Heart right ventricle (tissue), 16 donors: ENCODE measurements at regions not wholly inside any gene's neighbourhood (a gene's known extent, or its start where the extent isn't known, plus 50 kb on each side); places are given as distances from the start of the nearest gene placed in this dataset.

Source experiments
- ATAC-seq, 8 donors: fragments of 200-7000 bp; cut with Tn5 transposase; one replicate each; pipeline ENCODE4 v1.9.1; 2020; ENCODE audit warnings: mild to moderate bottlenecking in 8 of 8, moderate library complexity in 8 of 8, moderate number of reproducible peaks in 1 of 8
- DNase-seq, 2 donors: peaks; one replicate each; pipeline ENCODE4 v3.0.0-alpha.2; 2020
- H3K27ac ChIP-seq, 10 donors: fragments of 200-600 bp; sonication (generic) in 2 of 10; one replicate each; pipeline versions ENCODE4 v1.5.0 to v1.8.0; 2020 to 2022; ENCODE audit warnings: mild to moderate bottlenecking in 3 of 10
- H3K27me3 ChIP-seq, 7 donors: fragments of 200-600 bp; one replicate each; pipeline ENCODE4 v1.8.0; 2021 to 2022; ENCODE audit warnings: mild to moderate bottlenecking in 2 of 7
- H3K36me3 ChIP-seq, 9 donors: fragments of 200-600 bp; sonication (generic) in 1 of 9; one replicate each; pipeline versions ENCODE4 v1.5.0 to v1.8.0; 2020 to 2022; ENCODE audit warnings: mild to moderate bottlenecking in 2 of 9
- H3K4me1 ChIP-seq, 9 donors: fragments of 200-600 bp; sonication (generic) in 1 of 9; one replicate each; pipeline versions ENCODE4 v1.5.0 to v1.8.0; 2020 to 2022; ENCODE audit warnings: mild to moderate bottlenecking in 4 of 9
- H3K4me3 ChIP-seq, 10 donors: fragments of 200-600 bp; sonication (generic) in 2 of 10; one replicate each; pipeline versions ENCODE4 v1.5.0 to v1.8.0; 2020 to 2022; ENCODE audit warnings: mild to moderate bottlenecking in 7 of 10, moderate library complexity in 2 of 10
- H3K9me3 ChIP-seq, 11 donors: fragments of 200-600 bp in 10 of 11; sonication (generic) in 2 of 11; one replicate each; pipeline versions ENCODE4 v1.5.0 to v1.8.0; 2013 to 2022; ENCODE audit warnings: mild to moderate bottlenecking in 2 of 11, control low read depth in 1 of 11, moderate library complexity in 1 of 11
- WGBS, 2 donors: extraction: QIAGEN DNeasy Blood & Tissue Kit; methylation state at CpG; one replicate each; pipeline ENCODE4 v1.1.7; 2013; ENCODE audit warnings: inconsistent platforms in 1 of 2; 5-methylcytosine and 5-hydroxymethylcytosine counted together
- intact Hi-C, 10 donors: fragments of 100-400 bp; cut with DNase I; formaldehyde crosslinking; loops; one replicate each; pipeline versions ENCODE4 v1.11.1 to v1.14.2; 2022
- TF ChIP-seq, protein P1 (sequence below), 9 donors: fragments of 200-600 bp; sonication (generic) in 2 of 9; IDR thresholded peaks; one replicate each; pipeline versions ENCODE4 v1.5.0 to v1.8.0; 2021 to 2022; ENCODE audit warnings: antibody characterized with exemption in 9 of 9, mild to moderate bottlenecking in 5 of 9, moderate library complexity in 1 of 9
- donor health status: Arrhythmogenic right ventricular cardiomyopathy.
- donor health status: ischemic (EF 13 %, LVEDD 7.1; RV severe dilation, severe dysfunction).
- donor health status: healthy with polysubstance abuse.
- donor health status: DM: no; HTN: yes; CAD: no.
- donor health status: DM: no; HTN: no; CAD: no.
- donor health status: ischemic (EF 25% LVEDD 6.9; RV normal size, moderate dysfunction).
- donor health status: ischemic (EF 25% LVEDD 5.7; RV mildly dilated, moderate dysfunction).
- donor health status: healthy.
- donor health status: DM: yes; HTN: yes; CAD: no.
- donor health status: Ischemic cardiomyopathy.
- donor health status: ischemic (EF 35%, LVEDD 5.7; RV mildly dilated, moderate dysfunction).
- donor health status: nonischemic (EF 11% LVEDD 7.7; RV severe dilation, severe dysfunction).
- donor health status: DM: yes; HTN: yes; CAD: no.
- donor health status: PGD.
- donor health status: ischemic (EF 29% LVEDD 5.4; RV normal size, mild dysfunction).
- donor health status: nonischemic (EF 23%, LVEDD 6.1; RV moderate dilation, normal function).

DNA sequence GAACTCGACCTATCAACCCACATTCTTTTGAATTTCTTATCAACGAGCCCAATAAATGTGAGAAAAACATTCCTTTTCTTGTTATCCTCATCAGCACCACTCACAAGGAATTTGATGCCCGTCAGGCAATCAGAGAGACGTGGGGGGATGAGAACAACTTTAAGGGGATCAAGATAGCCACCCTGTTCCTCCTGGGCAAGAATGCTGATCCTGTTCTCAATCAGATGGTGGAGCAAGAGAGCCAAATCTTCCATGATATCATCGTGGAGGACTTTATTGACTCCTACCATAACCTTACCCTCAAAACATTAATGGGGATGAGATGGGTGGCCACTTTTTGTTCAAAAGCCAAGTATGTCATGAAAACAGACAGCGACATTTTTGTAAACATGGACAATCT lies 378.2 kb downstream of the STK39 start:
- TF ChIP-seq, protein P1, sequence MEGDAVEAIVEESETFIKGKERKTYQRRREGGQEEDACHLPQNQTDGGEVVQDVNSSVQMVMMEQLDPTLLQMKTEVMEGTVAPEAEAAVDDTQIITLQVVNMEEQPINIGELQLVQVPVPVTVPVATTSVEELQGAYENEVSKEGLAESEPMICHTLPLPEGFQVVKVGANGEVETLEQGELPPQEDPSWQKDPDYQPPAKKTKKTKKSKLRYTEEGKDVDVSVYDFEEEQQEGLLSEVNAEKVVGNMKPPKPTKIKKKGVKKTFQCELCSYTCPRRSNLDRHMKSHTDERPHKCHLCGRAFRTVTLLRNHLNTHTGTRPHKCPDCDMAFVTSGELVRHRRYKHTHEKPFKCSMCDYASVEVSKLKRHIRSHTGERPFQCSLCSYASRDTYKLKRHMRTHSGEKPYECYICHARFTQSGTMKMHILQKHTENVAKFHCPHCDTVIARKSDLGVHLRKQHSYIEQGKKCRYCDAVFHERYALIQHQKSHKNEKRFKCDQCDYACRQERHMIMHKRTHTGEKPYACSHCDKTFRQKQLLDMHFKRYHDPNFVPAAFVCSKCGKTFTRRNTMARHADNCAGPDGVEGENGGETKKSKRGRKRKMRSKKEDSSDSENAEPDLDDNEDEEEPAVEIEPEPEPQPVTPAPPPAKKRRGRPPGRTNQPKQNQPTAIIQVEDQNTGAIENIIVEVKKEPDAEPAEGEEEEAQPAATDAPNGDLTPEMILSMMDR (IDR thresholded peaks at IDR 0.05) = no peak
- no peaks in the 10 kb centered on the region for H3K36me3 ChIP-seq
- intact Hi-C loops = no loop called here
- no peak for DNase-seq
- no peaks in the 10 kb centered on the region for H3K9me3 ChIP-seq
- no peak overlapping the region for H3K4me3 ChIP-seq
- no peak overlapping the region for H3K27ac ChIP-seq
- no peaks in the 10 kb centered on the region for H3K4me1 ChIP-seq
- H3K27me3 ChIP-seq = no peaks in the 10 kb centered on the region
- WGBS, 2 donors = 61 to 73% methylated on average over 6 of the region's 6 CpGs
- ATAC-seq = no peak

DNA sequence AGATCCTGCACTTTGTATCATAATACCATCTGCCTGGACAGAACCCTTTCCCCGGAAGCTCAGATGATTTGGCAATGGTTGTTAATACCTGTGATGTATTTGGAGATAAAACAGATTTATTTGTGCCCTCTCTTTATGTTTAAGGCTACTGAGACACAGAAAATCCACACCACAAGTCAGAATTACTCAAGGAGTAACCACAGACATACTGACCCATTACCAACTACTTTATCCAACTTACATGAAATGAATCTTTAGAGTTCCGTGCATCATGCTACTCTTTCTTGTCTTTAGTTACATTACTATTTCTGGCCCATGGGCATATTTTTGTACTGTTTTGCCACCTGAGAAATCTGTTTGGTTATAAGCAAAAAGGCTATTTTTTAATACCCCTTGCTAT lies 384.0 kb downstream of the STK39 start:
- H3K9me3 ChIP-seq = no peaks in the 10 kb centered on the region
- no peaks in the 10 kb centered on the region for H3K27me3 ChIP-seq
- no peak overlapping the region for H3K27ac ChIP-seq
- 91 to 92% methylated on average over 2 of the region's 2 CpGs for WGBS, 2 donors
- intact Hi-C loops = no loop called here
- DNase-seq (no peak), ATAC-seq (no peak)
- no peaks in the 10 kb centered on the region for H3K4me1 ChIP-seq
- H3K4me3 ChIP-seq = no peak overlapping the region
- H3K36me3 ChIP-seq = no peaks in the 10 kb centered on the region
- TF ChIP-seq, protein P1 (IDR thresholded peaks at IDR 0.05) = no peak

DNA sequence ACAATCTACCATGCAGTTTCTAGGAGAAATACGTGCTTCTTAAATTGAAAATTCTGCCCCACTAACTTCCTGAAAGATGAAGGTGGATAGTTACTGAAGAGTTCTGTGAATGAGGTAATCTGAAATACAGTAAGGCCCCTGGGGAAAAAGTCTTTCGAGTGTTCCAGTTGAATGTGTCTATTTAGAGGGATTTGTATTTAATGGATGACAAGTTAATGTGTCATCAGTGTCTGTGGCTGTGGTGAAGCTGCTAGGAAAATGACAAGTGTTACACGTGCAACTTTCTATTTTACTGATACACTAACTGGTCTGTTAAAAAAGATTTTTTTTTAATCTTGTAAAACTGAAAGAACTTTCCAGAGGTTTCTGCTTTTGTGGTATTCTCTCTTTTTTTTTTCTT lies 384.6 kb downstream of the STK39 start:
- H3K4me3 ChIP-seq = no peak overlapping the region
- intact Hi-C loops = no loop called here
- no peak for DNase-seq
- no peak overlapping the region for H3K27ac ChIP-seq
- no peaks in the 10 kb centered on the region for H3K36me3 ChIP-seq
- H3K4me1 ChIP-seq = no peaks in the 10 kb centered on the region
- no peaks in the 10 kb centered on the region for H3K27me3 ChIP-seq
- no peaks in the 10 kb centered on the region for H3K9me3 ChIP-seq
- TF ChIP-seq, protein P1 (IDR thresholded peaks at IDR 0.05) = no peak
- 58 to 71% methylated on average over 3 of the region's 3 CpGs for WGBS, 2 donors
- ATAC-seq = no peak

DNA sequence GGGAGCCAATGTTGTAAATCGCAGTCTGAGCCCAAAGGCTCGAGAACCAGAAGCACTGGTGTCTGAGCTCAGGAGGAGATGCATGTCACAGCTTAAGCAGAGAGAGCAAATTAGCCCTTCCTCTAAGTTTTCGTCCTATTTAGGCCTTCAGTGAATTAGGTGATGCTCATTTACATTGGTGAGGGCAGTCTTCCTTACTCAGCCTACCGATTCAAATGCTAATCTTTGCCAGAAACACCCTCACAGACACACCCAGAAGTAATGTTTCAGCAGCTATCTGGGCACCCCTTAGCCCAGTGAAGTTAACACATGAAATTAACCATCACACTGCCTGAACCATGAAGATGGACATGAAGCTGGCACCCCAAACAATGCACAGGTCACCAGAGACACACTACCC lies 385.1 kb downstream of the STK39 start:
- H3K4me1 ChIP-seq = no peaks in the 10 kb centered on the region
- ATAC-seq = no peak
- no peak for DNase-seq
- WGBS, 2 donors = 85 to 86% methylated on average over 4 of the region's 4 CpGs
- H3K36me3 ChIP-seq = no peaks in the 10 kb centered on the region
- intact Hi-C loops = no loop called here
- TF ChIP-seq, protein P1 (IDR thresholded peaks at IDR 0.05) = no peak
- no peaks in the 10 kb centered on the region for H3K9me3 ChIP-seq
- no peaks in the 10 kb centered on the region for H3K27me3 ChIP-seq
- no peak overlapping the region for H3K27ac ChIP-seq
- no peak overlapping the region for H3K4me3 ChIP-seq
